SK-N-SH (cell line): ENCODE measurements at regions not wholly inside any gene's neighbourhood (a gene's known extent, or its start where the extent isn't known, plus 50 kb on each side); places are given as distances from the start of the nearest gene placed in this dataset.

Experiments used
- CTCF ChIP-seq: fragments of 200-600 bp; sonication (generic); IDR thresholded peaks from 2 replicates; pipeline ENCODE4 v1.6.1; 2017; ENCODE audit warnings: antibody characterized with exemption, mild to moderate bottlenecking, moderate library complexity
- EP300 ChIP-seq, 2 experiments: IDR thresholded peaks; 2 replicates each; pipeline versions ENCODE4 v1.4.0 to v1.6.1; 2012; ENCODE audit warnings: borderline replicate concordance in 1 of 2, low read depth in 1 of 2, low read length in 1 of 2
- FOXM1 ChIP-seq: IDR thresholded peaks from 2 replicates; pipeline ENCODE4 v1.4.0; 2012; ENCODE audit warnings: low read depth, mild to moderate bottlenecking
- MAX ChIP-seq: IDR thresholded peaks from 2 replicates; pipeline ENCODE4 v1.4.0; 2012; ENCODE audit warnings: low read depth
- RAD21 ChIP-seq: IDR thresholded peaks from 2 replicates; pipeline ENCODE4 v1.6.1; 2012; ENCODE audit warnings: mild to moderate bottlenecking, low read length
- RCOR1 ChIP-seq: fragments of 150-350 bp; IDR thresholded peaks from 2 replicates; pipeline ENCODE4 v1.6.1; 2017; ENCODE audit warnings: antibody characterized with exemption, low read length
- REST ChIP-seq: IDR thresholded peaks from 2 replicates; pipeline ENCODE4 v1.6.1; 2012; ENCODE audit warnings: mild to moderate bottlenecking, low read depth, low read length, moderate library complexity
- SIN3A ChIP-seq: IDR thresholded peaks from 2 replicates; pipeline ENCODE4 v1.6.1; 2012; ENCODE audit warnings: low read depth, mild to moderate bottlenecking, low read length, moderate library complexity, borderline replicate concordance
- TAF1 ChIP-seq: IDR thresholded peaks from 2 replicates; pipeline ENCODE4 v1.6.1; 2012; ENCODE audit warnings: low read depth, mild to moderate bottlenecking, low read length, moderate library complexity, borderline replicate concordance
- TCF12 ChIP-seq: IDR thresholded peaks from 2 replicates; pipeline ENCODE4 v1.4.0; 2012
- YY1 ChIP-seq: IDR thresholded peaks from 2 replicates; pipeline ENCODE4 v1.4.0; 2012; ENCODE audit warnings: low read depth, mild to moderate bottlenecking

GRCh38 chr12:124177951-124178316, 117.0 kb upstream of the RFLNA start:
- no peak for TF ChIP-seq CTCF
- no peak for TF ChIP-seq RCOR1
- no peak for TF ChIP-seq EP300 (IDR thresholded peaks at IDR 0.05; ENCODE audit: borderline replicate concordance in 1 of 2, low read depth in 1 of 2, low read length in 1 of 2)
- TF ChIP-seq REST = no peak
- TF ChIP-seq YY1 = no peak
- TF ChIP-seq RAD21 = no peak
- TF ChIP-seq MAX = no peak
- no peak for TF ChIP-seq TCF12
- TF ChIP-seq TAF1 = no peak
- TF ChIP-seq FOXM1 = no peak
- no peak for TF ChIP-seq SIN3A
